GDM1 (cell line): ENCODE measurements at regions not wholly inside any gene's neighbourhood (a gene's known extent, or its start where the extent isn't known, plus 50 kb on each side); places are given as distances from the start of the nearest gene placed in this dataset.
"Not testable (repeated sequence)": the region's sequence is repeated elsewhere in the genome, so short reads cannot be mapped to it uniquely, and the experiment has no call there.

Experiments used
- DNase-seq: peaks from one replicate; lab custom pipeline; 2025; lab: John Stamatoyannopoulos, UW

DNA sequence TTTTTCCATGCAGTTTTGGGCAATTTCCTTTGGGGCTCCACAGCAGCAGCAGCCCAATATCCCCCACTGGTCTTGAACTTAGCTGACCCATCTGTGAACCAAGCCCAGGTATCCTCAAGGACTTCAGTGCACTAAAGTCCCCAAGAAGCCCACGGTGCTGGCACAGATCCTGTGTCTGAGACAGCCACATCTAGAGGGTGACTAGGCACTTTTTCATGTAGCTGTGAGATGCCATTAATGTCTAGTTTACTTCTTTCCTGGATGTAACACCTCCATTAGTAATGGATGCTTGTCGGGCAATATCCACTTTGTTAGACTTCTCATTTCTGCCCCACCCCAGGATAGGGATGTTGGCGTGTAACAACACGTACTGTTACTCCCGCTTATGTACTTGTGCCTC is 117.9 kb downstream of the GPCPD1 start:
- no peak for DNase-seq

DNA sequence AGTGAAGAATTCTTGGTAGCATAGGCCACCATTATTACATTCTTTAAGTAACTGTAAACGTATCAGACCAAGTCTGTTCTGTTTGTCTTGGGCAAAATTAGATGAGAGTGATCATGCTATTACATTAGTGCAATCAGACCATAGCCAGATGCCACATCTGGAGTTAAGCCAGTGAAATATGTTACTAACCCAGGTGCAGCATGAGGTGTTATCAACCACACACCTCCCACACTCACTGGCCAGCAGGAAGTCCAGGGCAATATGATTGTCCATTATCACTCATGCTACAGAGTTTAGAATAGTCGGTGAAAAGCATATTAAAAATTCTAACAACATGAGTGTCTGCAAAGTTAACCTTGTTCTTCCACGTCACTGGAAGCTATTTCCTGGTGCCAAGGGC is 119.4 kb downstream of the GPCPD1 start:
- no peak for DNase-seq

GRCh38 chr20:5489601-5490000 is 121.2 kb downstream of the GPCPD1 start:
- DNase-seq = peak; percentile 25

DNA sequence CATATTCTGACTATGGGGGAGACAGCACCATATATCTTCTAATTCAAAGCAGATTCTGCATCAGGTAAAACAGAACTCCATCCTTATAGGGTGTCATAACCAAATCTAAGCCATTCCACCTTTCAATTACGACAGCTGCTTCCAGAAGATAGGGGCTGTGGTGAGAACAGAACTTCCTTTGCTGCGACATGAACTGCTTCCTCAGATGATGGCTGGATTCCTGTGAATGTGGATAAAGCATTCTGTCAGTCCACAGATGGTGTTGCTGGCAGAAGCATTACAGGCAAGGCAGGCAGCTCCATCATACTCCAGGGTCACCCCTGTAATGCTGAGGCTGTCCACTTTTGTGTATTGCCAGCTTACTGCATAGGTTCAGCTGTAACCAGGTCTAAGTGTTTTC is 122.0 kb downstream of the GPCPD1 start:
- DNase-seq = peak; percentile 84

GRCh38 chr20:5486377-5487054 is 124.3 kb downstream of the GPCPD1 start:
- DNase-seq = no peak

DNA sequence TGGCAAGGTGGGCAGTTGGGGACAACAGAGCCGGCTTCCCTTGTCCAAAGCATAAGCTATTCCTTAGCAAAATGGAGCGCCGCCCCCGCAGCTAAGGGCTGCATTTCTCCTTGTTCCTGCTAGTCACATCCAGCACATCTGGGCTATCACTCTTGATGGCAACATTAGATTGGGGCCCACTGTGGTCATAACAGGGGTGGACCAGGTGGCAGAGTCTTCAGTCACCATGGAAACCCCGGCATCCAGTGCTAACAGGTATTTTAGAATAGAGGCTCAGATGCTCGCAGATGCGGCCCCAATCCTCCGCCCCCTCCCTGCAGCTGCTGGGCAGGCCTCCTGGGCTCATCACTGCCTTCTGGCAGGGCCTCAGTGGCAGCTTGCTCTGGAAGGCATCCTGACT is 125.9 kb downstream of the GPCPD1 start:
- DNase-seq = no peak

GRCh38 chr20:5484346-5484745 is 126.5 kb downstream of the GPCPD1 start:
- no peak for DNase-seq

GRCh38 chr20:5482791-5483190 is 128.0 kb downstream of the GPCPD1 start:
- no peak for DNase-seq

DNA sequence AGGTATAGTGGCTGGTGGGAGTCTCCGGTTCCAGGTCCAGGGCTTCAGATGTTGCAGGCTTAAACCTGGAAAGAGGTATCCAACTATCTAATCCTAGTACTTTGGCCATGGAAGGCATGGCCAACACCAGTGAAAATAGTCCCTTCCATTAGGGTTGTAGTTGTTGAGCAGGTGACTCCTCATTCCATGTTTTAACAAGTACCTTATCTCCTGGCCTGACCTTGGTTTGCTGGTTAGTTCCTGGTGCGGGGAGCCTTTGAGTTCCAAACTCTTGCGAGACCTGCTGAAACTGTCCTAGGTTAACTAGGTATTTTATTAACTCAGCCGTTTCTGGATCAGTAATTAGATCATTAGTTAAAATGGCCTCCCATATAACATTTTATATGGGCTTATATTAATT is 128.9 kb downstream of the GPCPD1 start:
- DNase-seq = no peak

GRCh38 chr20:5480824-5481600 is 129.8 kb downstream of the GPCPD1 start:
- no peak for DNase-seq

DNA sequence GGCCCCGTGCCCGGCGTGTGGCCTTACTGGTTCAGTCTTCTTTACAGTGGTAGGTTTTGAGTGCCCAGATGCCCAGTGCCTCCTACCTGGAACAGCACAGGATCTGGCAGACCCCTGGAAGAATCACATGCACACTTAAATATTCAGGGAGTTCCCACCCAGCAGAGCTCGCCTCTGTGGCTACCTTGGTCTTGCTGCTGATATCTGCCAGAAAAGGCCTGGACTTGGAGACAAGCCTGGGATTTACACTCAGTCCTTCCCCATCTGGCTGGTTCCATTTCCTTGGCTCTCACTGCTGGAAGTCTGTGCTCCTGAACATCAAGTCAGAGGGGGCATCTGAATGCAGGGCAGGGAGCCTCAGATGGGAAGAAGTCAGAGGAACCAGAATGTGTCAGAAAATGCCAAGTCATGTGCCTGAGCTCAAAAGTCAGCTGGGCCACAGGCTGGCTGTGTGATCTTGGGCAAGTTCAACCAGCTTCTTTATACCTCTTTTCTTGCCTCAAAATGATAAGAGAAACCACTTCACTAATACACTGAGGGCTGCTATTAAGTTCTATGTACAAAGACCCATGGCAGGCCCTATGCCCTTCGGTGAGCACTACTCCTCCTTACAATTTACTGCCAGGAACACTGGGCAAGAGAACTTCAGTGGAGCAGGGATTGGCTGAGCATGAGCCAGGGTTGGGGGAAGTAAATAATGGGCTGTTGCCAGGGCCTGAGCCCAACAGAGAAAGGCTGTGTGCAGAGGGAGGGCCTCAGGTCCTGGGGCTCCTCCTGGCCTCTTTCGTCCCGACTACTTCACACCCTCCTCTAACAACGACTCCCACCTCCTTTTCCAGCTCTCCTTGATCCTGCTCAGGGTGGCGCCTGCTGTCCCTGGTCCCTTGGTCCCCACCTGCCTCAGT is 135.9 kb downstream of the GPCPD1 start:
- DNase-seq = peak; percentile 34

DNA sequence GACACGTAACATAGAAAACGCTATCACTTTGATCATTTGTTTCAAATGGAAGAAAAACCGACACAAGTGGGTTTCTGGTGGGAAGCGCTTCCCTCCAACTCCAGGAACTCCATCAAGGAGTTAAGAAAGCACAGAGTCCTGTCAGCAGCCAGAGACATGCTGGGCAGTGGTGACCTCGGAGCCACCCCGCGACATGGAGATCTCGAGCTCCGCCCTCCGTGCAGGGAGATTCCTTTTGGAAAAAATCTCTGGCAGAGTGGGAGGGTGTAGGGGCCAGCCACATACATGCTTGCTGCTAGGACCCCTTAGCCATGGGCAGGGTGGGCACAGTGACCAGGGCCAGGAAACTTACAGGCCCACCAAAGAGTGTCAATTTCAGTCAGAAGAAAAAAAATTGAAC is 138.9 kb downstream of the GPCPD1 start:
- DNase-seq = not testable (repeated sequence)

DNA sequence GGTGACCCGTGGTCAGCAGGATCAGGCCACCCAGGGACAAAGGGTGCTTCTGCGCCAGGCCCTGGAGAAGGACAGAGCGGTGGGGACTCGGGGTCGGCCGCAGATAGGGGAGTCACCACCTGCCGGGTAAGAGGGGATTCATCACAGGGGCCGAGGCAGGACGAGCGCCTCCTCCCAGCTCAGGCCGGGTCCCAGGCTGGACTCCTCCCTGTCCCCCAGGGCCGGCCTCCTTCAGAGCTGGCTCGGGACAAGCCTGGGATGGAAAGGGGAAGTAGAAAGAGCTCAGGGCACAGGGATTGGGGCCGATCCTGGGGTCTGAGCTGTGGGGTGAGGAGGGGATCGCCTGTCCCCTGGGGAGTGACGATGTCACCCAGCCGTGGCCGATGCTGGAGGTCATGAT is 139.4 kb downstream of the GPCPD1 start:
- no peak for DNase-seq

GRCh38 chr20:5470943-5471342 is 139.9 kb downstream of the GPCPD1 start:
- DNase-seq = no peak

DNA sequence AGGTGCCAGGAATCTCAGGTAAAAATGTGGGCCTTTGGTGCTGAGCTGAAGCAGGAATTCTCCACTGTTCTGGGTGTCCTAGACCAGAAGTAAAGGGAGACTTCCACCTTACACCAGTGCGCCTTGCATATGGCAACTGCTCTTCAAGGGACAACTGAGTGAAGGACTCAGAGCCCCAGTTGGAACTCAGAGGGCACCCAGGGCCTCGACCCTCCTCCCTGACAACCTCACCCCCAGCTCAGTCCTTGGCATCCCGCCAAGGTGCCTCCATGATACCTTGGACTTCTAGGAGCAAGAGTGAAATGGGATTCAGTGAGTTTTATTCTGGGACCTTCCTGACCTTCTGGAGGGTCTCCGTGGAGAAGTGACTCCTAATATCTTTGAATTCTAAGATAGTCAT is 140.3 kb downstream of the GPCPD1 start:
- no peak for DNase-seq

DNA sequence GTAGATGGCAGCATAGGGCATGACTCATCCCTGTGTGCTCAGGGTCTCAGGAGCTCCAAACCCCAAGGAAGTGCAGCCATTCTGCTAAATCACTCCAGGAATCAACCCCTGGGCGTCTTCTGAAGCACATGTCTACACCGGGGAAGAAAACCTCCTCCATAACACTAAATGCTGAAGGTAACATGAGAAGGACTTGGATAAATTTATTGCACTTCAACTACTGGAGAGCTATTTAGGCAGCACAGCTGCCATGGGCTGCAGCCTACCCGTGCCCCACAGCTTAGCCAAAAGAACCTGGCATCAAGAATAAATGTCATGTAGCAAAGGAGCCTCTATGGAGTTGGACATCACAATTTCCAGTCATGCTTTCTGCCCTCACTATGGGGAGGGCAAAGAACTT is 141.7 kb downstream of the GPCPD1 start:
- no peak for DNase-seq

DNA sequence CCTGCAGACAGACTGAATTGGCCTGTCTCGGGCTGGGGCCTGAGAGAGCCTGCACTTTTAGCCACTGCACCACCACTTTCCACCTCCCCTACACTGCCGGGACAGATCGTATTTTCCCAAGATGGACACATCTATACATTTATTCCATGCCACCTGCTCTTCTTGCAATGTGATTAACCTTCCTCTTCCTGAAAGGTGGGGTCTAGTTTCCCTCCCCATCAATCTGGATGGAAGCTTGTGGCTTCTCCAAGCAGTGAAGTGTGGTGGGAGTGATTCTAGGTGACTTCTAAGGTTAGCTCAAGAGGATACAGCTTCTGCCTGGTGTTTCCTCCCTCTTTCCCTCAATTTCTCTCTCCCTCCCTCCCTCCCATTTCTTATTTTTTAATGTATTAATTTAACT is 143.7 kb downstream of the GPCPD1 start:
- no peak for DNase-seq

DNA sequence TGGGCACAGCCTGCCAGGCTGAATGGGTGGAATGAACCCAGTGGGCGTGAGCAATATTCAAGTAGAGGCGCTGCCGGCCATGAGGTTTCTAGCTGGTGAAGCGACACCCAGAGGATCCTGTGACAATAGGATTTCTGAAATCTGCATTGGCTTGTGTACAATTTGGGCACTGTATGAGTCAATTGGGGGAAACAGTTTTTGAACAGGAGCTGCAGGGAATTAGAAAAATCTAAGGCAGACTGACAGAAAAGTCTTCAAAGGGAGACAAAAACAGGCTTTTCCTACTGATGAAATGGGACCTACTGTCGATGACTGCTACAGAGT is 145.2 kb downstream of the GPCPD1 start:
- DNase-seq = no peak

DNA sequence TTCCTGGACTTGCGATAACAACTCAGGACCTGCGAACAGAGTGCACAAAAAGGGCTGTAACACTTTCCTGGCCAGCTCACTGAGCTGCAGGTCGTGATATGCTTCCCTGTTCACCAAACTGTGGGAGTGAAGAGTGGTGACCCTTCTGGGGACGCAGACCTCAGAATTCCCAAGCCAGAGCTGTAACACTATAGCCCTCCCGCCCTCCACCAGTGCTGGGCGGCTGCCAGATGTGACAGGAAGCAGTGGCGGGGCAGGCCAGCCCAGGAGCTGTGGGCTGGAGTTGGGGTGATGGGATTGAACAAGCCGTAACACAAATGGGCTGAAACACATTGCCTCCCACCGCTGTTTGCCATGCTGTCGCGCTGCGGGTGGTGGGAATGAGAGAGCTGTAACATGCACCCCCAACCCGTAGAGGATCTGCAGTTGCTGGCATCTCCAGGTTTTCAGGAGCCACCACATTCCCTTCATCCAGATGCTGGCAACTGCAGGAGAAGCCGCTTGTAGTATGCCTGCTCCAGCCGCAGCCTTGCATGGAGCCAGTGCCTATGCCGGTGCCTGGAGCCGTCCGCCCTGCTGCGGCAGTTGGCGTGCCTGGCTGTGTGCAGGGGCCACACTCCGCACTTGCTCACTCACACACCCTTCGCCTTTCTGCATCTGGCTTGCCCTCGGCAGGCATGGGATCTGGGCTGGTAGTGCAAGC is 145.8 kb downstream of the GPCPD1 start:
- DNase-seq = no peak

DNA sequence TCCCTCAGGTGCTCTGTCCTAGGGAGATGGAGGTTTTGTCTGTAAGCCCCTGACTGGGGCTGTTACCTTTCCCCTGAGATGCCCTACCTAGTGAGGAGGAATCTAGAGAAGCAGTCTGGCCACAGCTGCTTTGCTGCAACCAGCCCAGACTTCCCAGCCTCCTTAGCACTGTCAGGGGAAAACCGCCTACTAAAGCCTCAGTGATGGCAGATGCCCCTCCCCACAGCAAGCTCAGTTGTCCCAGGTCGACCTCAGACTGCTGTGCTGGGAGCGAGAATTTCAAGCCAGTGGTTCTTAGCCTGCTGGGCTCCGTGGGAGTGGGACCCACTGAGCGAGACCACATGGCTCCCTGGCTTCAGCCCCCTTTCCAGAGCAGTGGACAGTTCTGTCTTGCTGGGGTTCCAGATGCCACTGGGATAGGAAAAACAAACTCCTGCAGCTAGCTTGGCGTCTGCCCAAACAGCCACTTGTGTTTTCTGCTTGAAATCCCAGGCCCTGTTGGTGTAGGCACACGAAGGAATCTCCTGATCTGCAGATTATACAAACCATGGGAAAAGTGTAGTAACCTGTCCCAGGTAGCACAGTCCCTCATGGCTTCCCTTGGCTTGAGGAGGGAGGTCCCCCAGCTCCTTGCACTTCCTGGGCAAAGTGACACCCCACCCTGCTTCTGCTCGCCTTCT is 146.4 kb upstream of the PROKR2 start:
- no peak for DNase-seq

DNA sequence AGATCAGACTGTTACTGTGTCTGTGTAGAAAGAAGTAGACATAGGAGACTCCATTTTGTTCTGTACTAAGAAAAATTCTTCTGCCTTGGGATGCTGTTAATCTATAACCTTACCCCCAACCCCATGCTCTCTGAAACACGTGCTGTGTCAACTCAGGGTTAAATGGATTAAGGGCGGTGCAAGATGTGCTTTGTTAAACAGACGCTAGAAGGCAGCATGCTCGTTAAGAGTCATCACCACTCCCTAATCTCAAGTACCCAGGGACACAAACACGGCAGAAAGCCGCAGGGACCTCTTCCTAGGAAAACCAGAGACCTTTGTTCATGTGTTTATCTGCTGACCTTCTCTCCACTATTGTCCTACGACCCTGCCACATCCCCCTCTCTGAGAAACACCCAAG is 137.0 kb upstream of the PROKR2 start:
- not testable (repeated sequence) for DNase-seq

- not testable (repeated sequence) for DNase-seq
Measured at GRCh38 chr20:5453316-5453715, 136.6 kb upstream of the PROKR2 start.
